SK-N-MC (cell line): ENCODE measurements at regions not wholly inside any gene's neighbourhood (a gene's known extent, or its start where the extent isn't known, plus 50 kb on each side); places are given as distances from the start of the nearest gene placed in this dataset.

Experiments
- EZH2 ChIP-seq: fragments of 200-600 bp; sonication (generic); IDR thresholded peaks from one replicate; pipeline ENCODE4 v1.6.1; 2017; ENCODE audit warnings: antibody characterized with exemption
- FOXP2 ChIP-seq: optimal IDR thresholded peaks from 2 replicates; pipeline ENCODE3; 2011; ENCODE audit warnings: mild to moderate bottlenecking, moderate library complexity; ENCODE audit not compliant: insufficient read depth; ENCODE audit errors: extremely low read length, control extremely low read depth
- POLR2AphosphoS5 ChIP-seq: IDR thresholded peaks from 2 replicates; pipeline ENCODE4 v1.6.1; 2012; ENCODE audit warnings: mild to moderate bottlenecking, low read depth, low read length, borderline replicate concordance

DNA sequence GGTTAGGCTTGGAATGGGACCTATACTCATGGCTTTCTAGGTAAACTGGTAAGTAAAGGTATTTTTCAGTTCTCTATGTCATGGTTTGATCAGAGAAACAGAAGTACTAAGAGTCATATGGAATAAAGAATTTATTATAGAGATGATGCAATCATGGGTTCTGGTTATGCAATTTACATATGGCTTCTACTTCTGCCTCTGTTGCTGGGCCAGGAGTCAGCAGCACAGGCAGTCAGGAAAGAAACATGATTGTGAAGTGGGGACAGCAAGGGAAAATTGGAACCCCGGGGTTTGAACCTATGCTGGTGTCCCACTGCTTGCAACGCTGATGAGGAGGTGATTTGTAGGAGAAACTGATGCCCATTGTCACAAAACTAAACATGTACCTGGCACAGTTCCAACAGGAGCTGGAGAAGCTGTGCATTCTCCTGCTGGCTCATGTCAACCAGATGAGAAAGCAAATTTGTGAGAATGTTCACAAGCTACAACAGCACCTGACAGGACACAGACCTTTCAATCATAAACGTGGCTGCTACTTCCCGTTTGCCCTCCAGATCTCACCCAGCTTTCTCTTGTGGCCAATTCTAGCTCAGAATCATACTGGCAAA, 887.1 kb downstream of the TFAP2A start:
- TF ChIP-seq POLR2AphosphoS5 (no peak), EZH2 (no peak), FOXP2 (no peak)
